ENCODE measurements at regions not wholly inside any gene's neighbourhood (a gene's known extent, or its start where the extent isn't known, plus 50 kb on each side); places are given as distances from the start of the nearest gene placed in this dataset.

- TF ChIP-seq CTCF (IDR thresholded peaks at IDR 0.05 in 8 of 11, conservative IDR thresholded peaks at IDR 0.05 in 3 of 11) (no peak), POLR2A (IDR thresholded peaks at IDR 0.05) (no peak), POLR2AphosphoS5 (IDR thresholded peaks at IDR 0.05) (no peak)
These were observed 479.5 kb upstream of the AGTR1 start for GRCh38 chr3:148218222-148218621.
